ENCODE measurements at regions not wholly inside any gene's neighbourhood (a gene's known extent, or its start where the extent isn't known, plus 50 kb on each side); places are given as distances from the start of the nearest gene placed in this dataset.

DNA sequence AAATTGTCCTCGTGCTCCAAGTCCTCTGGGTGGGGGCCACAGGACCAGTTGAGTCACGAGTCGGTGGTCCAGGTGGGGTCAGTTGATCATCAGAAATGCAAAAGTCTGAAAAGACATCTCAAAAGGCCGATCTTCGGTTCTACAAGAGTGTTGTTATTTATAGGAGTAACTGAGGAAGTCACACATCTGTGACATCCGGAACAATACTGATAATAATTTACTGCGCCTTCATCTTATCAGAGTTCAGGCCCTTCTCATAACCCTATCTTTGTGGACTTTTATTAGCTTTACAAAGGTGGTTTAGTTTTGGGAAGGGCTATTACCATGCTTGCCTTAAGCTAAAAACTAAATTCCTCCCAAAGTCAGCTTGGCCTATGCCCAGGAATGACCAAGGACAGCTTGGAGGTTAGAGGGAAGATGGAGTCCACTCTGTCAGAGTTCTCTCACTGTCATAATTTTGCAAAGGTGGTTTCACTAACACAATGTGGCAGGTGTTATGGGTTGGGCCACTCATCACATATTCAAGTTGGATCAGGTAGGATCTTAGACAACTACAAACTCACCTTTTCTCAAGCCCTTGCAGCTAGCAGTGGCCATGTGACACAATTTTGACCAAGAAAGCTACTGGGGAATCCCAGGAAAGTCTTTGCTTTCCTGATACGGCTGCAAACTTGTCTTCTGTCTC, 54.7 kb upstream of the CHST3 start:
- in situ Hi-C loops (cut with MboI): no loop called here
- no TSS peak for BruUV-seq (replicated peaks)
- H3K79me2 ChIP-seq (ENCODE audit: control insufficient read depth, insufficient read depth, low read length): no peaks in the 10 kb centered on the region
- TF ChIP-seq, protein P1, sequence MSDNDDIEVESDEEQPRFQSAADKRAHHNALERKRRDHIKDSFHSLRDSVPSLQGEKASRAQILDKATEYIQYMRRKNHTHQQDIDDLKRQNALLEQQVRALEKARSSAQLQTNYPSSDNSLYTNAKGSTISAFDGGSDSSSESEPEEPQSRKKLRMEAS (IDR thresholded peaks at IDR 0.05; ENCODE audit: low read depth, low read length): no peak
- TF ChIP-seq SPI1 (IDR thresholded peaks at IDR 0.05; ENCODE audit: borderline replicate concordance, insufficient read depth, low read depth, low read length): 0 out of 2 replicates have a peak, but pooled peaks have one; percentile 10
- 0 out of 2 replicates have a peak, but pooled peaks have one; percentile 23 for TF ChIP-seq GABPA (IDR thresholded peaks at IDR 0.05; ENCODE audit: low read depth)
- TF ChIP-seq, protein P2, sequence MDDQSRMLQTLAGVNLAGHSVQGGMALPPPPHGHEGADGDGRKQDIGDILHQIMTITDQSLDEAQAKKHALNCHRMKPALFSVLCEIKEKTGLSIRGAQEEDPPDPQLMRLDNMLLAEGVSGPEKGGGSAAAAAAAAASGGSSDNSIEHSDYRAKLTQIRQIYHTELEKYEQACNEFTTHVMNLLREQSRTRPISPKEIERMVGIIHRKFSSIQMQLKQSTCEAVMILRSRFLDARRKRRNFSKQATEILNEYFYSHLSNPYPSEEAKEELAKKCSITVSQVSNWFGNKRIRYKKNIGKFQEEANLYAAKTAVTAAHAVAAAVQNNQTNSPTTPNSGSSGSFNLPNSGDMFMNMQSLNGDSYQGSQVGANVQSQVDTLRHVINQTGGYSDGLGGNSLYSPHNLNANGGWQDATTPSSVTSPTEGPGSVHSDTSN (IDR thresholded peaks at IDR 0.05; ENCODE audit: insufficient replicate concordance, low read depth, low read length): no peak
- TF ChIP-seq SMAD1 (IDR thresholded peaks at IDR 0.05; ENCODE audit: low read depth, partially characterized antibody): no peak
- TF ChIP-seq, protein P3, sequence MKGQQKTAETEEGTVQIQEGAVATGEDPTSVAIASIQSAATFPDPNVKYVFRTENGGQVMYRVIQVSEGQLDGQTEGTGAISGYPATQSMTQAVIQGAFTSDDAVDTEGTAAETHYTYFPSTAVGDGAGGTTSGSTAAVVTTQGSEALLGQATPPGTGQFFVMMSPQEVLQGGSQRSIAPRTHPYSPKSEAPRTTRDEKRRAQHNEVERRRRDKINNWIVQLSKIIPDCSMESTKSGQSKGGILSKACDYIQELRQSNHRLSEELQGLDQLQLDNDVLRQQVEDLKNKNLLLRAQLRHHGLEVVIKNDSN (IDR thresholded peaks at IDR 0.05; ENCODE audit: borderline replicate concordance, extremely low read length, insufficient read depth, low read depth, low read length): no peak
- peak; percentile 88; the same call in 1 of the 2 replicates for TF ChIP-seq ASH2L (IDR thresholded peaks at IDR 0.05; ENCODE audit: borderline replicate concordance, low read depth)
- no peak for TF ChIP-seq POU2F2 (IDR thresholded peaks at IDR 0.05; ENCODE audit: borderline replicate concordance, low read depth, low read length)
- TF ChIP-seq TARDBP (IDR thresholded peaks at IDR 0.05; ENCODE audit: borderline replicate concordance): no peak
- TF ChIP-seq MEF2A (IDR thresholded peaks at IDR 0.05; ENCODE audit: insufficient read depth, low read depth, low read length): peak; percentile 35; the same call in 1 of the 2 replicates
- ChIA-PET POLR2A (interaction anchor here (0.6 kb wide), 1 partner anchor 59 kb away, joined by 3 read pairs; no protein-coding TSS in a partner anchor), SMC1A (ENCODE audit: uncharacterized antibody, unreplicated experiment) (interaction anchor here (0.7 to 1.5 kb wide), 3 partner anchors 13 to 1377 kb away, joined by 3 to 7 read pairs (median 5); no protein-coding TSS in a partner anchor), CTCF (interaction anchor here (0.9 to 2.7 kb wide), 5 partner anchors 10 to 144 kb away, joined by 3 to 16 read pairs (median 4); no protein-coding TSS in a partner anchor), RAD21 (ENCODE audit: unreplicated experiment) (interaction anchor here (1.9 kb wide), 1 partner anchor 139 kb away, joined by 9 read pairs; no protein-coding TSS in a partner anchor)
- H3K4me1 ChIP-seq (ENCODE audit: control insufficient read depth, insufficient read depth, low read length): peaks cover 13% of the 10 kb centered on the region
- no peaks in the 10 kb centered on the region for H3K9me3 ChIP-seq (replicated peaks; ENCODE audit: control insufficient read depth, insufficient read depth, low read length)
- intact Hi-C loops (cut with micrococcal nuclease; ENCODE audit: unreplicated experiment): no loop called here
- peak overlapping the region; percentile 49 for H3K4me2 ChIP-seq (ENCODE audit: control insufficient read depth, insufficient read depth)
- H3K4me3 ChIP-seq: no peak overlapping the region
- no peak overlapping the region for H3K9ac ChIP-seq (ENCODE audit: control insufficient read depth, insufficient read depth, low read length)
- H3K36me3 ChIP-seq (ENCODE audit: control insufficient read depth in 2 of 2, insufficient read depth in 2 of 2, low read length in 1 of 2): no peaks in the 10 kb centered on the region
- H4K20me1 ChIP-seq (ENCODE audit: control insufficient read depth, insufficient read depth): no peaks in the 10 kb centered on the region
- WGBS (ENCODE audit: insufficient coverage, insufficient replicate concordance, low lambda C conversion rate, missing lambda C conversion rate): 28% methylated on average over 8 of the region's 8 CpGs
- H3K27me3 ChIP-seq (replicated peaks in 1 of 2; ENCODE audit: control insufficient read depth in 2 of 2, insufficient read depth in 2 of 2, low read length in 1 of 2): no peaks in the 10 kb centered on the region
- FAIRE-seq (peak; percentile 70), DNase-seq (ENCODE audit: low read depth, low spot score) (no peak), ATAC-seq (peak; percentile 66)
- H2AFZ ChIP-seq (ENCODE audit: control insufficient read depth, low read depth, low read length): peak overlapping the region; percentile 71
- peak overlapping the region; percentile 52 for H3K27ac ChIP-seq (ENCODE audit: control insufficient read depth, insufficient read depth)
